ENCODE measurements at regions not wholly inside any gene's neighbourhood (a gene's known extent, or its start where the extent isn't known, plus 50 kb on each side); places are given as distances from the start of the nearest gene placed in this dataset.

DNA sequence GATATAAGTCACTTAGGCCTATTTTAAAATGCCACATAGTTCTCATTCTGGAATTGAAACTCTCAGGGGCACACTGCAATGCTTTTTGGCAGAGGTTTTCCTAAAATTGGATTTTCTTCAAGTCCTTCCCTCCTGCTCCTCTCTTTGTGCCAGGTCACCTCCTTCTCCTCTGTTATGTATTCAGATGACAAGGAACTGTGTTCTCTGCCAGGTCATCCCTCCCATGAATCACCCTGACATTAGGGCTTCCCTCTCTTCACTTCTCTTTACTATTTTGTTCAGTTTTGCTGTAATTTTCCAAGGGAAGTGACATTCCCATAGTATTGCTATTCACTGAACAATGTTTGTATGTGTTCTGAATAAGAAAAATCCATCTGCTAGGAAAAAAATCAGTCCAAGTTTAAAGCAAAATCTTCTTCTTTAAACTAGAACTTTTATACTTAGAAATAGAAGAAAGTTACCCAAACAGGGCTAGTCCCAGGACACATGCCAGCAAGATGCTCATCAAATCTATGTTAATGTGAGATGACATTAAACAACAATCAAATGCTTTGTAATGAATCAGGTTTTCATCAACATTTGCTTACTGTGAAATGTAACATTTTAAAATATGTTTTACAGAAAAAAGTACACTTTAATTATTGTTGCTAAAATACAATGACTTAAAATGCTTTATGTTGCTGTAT is 461.1 kb downstream of the MMUT start:
- DNase-seq (ENCODE audit: low read depth, low spot score): no peak
- no peaks in the 10 kb centered on the region for H3K27me3 ChIP-seq (ENCODE audit: insufficient read depth, insufficient read length)
- no peaks in the 10 kb centered on the region for H3K36me3 ChIP-seq (ENCODE audit: insufficient read depth, insufficient read length, low read length)
- no peak overlapping the region for H3K4me3 ChIP-seq (ENCODE audit: insufficient read length, low read depth)
- H3K9me3 ChIP-seq (ENCODE audit: insufficient read depth, low read length): no peaks in the 10 kb centered on the region
- TF ChIP-seq YY1 (IDR thresholded peaks at IDR 0.05; ENCODE audit: insufficient read depth, insufficient read length) (no peak), ZNF274 (IDR thresholded peaks at IDR 0.05; ENCODE audit: low read depth, low read length) (no peak), SUZ12 (IDR thresholded peaks at IDR 0.05; ENCODE audit: extremely low read depth, insufficient read depth, insufficient read length) (no peak)
- H3K9ac ChIP-seq (ENCODE audit: insufficient read length, low read depth): no peak overlapping the region
- H3K4me1 ChIP-seq (ENCODE audit: insufficient read depth, insufficient read length): no peaks in the 10 kb centered on the region

DNA sequence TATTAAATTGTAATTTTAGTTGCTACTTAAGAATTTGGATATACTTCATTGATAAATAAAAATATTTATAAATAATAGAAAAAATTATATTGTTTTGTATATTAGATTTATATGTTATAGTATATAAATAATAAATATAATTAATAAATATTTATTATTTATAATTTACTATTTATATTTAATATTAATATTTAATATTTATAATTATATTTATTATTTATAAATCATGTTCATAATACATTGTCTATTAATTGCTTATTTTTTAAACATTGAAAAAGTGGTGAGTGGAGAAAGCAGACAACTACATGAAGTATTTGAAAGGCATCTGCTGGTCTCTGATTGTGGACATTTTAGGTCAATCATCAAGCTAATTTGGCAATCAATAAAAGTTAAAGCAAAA is 464.5 kb downstream of the MMUT start:
- DNase-seq (ENCODE audit: low read depth, low spot score): no peak
- Histone ChIP-seq H3K36me3 (ENCODE audit: insufficient read depth, insufficient read length, low read length) (no peaks in the 10 kb centered on the region), H3K27me3 (ENCODE audit: insufficient read depth, insufficient read length) (no peaks in the 10 kb centered on the region), H3K4me3 (ENCODE audit: insufficient read length, low read depth) (no peak overlapping the region), H3K9me3 (ENCODE audit: insufficient read depth, low read length) (no peaks in the 10 kb centered on the region), H3K4me1 (ENCODE audit: insufficient read depth, insufficient read length) (no peaks in the 10 kb centered on the region), H3K9ac (ENCODE audit: insufficient read length, low read depth) (no peak overlapping the region)
- no peak for TF ChIP-seq SUZ12 (IDR thresholded peaks at IDR 0.05; ENCODE audit: extremely low read depth, insufficient read depth, insufficient read length)

DNA sequence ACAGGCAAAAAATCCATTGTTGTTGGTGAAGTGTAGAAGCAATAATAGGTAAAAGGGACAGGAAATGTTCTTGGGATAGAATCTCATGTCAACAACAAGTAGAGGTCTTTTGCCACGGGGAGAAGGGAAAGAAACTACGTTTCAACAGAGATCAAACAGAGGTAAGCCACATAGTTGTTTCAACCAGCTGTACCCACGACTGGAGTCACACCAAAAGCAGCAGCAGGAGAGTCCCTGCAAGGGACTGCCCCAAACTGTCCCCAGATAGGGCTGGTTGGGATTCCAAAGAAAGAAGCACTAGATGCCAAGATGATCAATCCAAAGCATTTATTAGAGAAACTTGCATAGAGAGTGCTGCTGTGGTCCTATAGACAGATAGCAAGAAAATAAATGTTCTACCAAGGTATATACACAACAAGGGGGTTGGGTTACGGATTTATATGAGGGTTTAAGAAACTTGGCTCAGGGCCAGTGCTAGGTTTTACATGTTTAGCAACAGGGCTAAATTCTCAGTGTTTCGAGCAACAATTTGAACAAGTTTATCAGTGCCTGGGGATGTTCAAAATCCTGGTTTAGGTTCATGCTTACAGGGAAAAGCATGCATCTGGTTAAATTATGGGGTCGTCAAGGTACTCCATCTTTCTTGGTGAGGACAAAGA is 466.5 kb downstream of the MMUT start:
- no peak for TF ChIP-seq SUZ12 (IDR thresholded peaks at IDR 0.05; ENCODE audit: extremely low read depth, insufficient read depth, insufficient read length)
- no peak for TF ChIP-seq YY1 (IDR thresholded peaks at IDR 0.05; ENCODE audit: insufficient read depth, insufficient read length)
- no peak for TF ChIP-seq ZNF274 (IDR thresholded peaks at IDR 0.05; ENCODE audit: low read depth, low read length)
- H3K4me3 ChIP-seq (ENCODE audit: insufficient read length, low read depth): no peak overlapping the region
- no peaks in the 10 kb centered on the region for H3K27me3 ChIP-seq (ENCODE audit: insufficient read depth, insufficient read length)
- H3K4me1 ChIP-seq (ENCODE audit: insufficient read depth, insufficient read length): no peaks in the 10 kb centered on the region
- H3K9me3 ChIP-seq (ENCODE audit: insufficient read depth, low read length): no peaks in the 10 kb centered on the region
- H3K9ac ChIP-seq (ENCODE audit: insufficient read length, low read depth): no peak overlapping the region
- no peaks in the 10 kb centered on the region for H3K36me3 ChIP-seq (ENCODE audit: insufficient read depth, insufficient read length, low read length)
- no peak for DNase-seq (ENCODE audit: low read depth, low spot score)

DNA sequence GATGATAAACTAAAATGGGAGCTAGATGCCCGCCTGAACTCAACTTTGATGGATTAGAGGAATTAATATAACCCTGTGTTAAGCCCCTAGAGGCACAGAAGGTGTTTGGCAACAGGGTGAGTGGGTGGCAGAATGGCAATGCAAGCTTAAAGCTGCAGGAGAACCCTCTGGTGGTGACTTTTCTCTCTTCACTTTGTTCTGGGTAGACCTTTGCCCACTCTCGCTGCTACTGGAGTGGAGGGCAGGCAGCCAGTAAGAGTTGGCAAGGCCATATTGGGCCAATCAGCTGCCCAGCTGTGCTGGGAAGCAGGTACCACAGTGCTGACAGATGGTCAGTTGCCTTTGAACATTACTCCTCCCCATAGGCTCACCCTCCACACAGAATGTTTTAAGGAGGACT is 468.2 kb downstream of the MMUT start:
- H3K9ac ChIP-seq (ENCODE audit: insufficient read length, low read depth): no peak overlapping the region
- H3K36me3 ChIP-seq (ENCODE audit: insufficient read depth, insufficient read length, low read length): no peaks in the 10 kb centered on the region
- TF ChIP-seq ZNF274 (IDR thresholded peaks at IDR 0.05; ENCODE audit: low read depth, low read length) (no peak), YY1 (IDR thresholded peaks at IDR 0.05; ENCODE audit: insufficient read depth, insufficient read length) (no peak), SUZ12 (IDR thresholded peaks at IDR 0.05; ENCODE audit: extremely low read depth, insufficient read depth, insufficient read length) (no peak)

DNA sequence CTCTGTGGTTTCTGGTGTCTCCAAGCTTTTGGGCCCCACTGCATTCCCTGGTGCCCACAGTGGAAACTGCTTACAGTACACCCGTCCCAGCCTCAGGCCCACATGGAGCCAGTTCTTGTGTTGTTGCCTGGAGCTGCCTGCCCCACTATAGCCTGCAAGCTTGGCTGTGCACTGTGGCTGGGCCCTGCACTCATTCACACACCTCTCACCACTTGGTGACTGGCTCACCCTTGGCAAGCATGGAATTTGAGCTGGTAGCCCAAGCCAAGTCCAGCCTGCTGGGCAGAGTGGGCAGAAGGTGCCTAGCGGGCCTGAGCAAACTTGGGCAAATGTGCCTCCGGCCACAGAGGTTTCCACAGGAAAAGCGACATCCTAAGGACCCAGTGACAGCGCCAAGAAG is 472.3 kb downstream of the MMUT start:
- Histone ChIP-seq H3K4me3 (ENCODE audit: insufficient read length, low read depth) (no peak overlapping the region), H3K9me3 (ENCODE audit: insufficient read depth, low read length) (no peaks in the 10 kb centered on the region), H3K9ac (ENCODE audit: insufficient read length, low read depth) (no peak overlapping the region)

More for the DNA sequence above, 468.2 kb downstream of the MMUT start:
- no peak for DNase-seq (ENCODE audit: low read depth, low spot score)
- Histone ChIP-seq H3K27me3 (ENCODE audit: insufficient read depth, insufficient read length) (no peaks in the 10 kb centered on the region), H3K9me3 (ENCODE audit: insufficient read depth, low read length) (no peaks in the 10 kb centered on the region), H3K4me3 (ENCODE audit: insufficient read length, low read depth) (no peak overlapping the region), H3K4me1 (ENCODE audit: insufficient read depth, insufficient read length) (no peaks in the 10 kb centered on the region)

DNA sequence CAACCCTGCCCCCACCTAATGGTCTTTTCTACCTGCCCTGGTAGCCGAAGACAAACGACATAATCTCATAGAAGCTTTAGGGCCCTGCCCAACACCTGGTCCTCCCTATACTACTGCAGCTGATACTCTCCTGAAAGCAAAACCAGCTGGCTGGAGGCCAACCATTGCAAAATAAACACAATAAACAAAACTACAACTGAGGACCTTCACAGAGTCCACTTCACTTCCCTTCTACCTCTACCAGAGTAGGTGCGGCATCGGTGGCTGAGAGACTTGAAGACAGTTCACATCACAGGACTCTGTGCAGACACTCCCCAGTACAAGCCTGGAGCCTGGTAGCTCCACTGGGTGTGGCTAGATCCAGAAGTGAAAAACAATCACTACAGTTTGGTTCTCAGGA is 476.2 kb downstream of the MMUT start:
- Histone ChIP-seq H3K36me3 (ENCODE audit: insufficient read depth, insufficient read length, low read length) (no peaks in the 10 kb centered on the region), H3K4me1 (ENCODE audit: insufficient read depth, insufficient read length) (no peaks in the 10 kb centered on the region), H3K27me3 (ENCODE audit: insufficient read depth, insufficient read length) (no peaks in the 10 kb centered on the region), H3K9me3 (ENCODE audit: insufficient read depth, low read length) (peaks cover 3% of the 10 kb centered on the region; the same call in 1 of the 2 replicates), H3K9ac (ENCODE audit: insufficient read length, low read depth) (no peak overlapping the region), H3K4me3 (ENCODE audit: insufficient read length, low read depth) (no peak overlapping the region)
- no peak for DNase-seq (ENCODE audit: low read depth, low spot score)
- TF ChIP-seq SUZ12 (IDR thresholded peaks at IDR 0.05; ENCODE audit: extremely low read depth, insufficient read depth, insufficient read length) (no peak), ZNF274 (IDR thresholded peaks at IDR 0.05; ENCODE audit: low read depth, low read length) (no peak), YY1 (IDR thresholded peaks at IDR 0.05; ENCODE audit: insufficient read depth, insufficient read length) (no peak)

More for the DNA sequence above, 472.3 kb downstream of the MMUT start:
- TF ChIP-seq YY1 (IDR thresholded peaks at IDR 0.05; ENCODE audit: insufficient read depth, insufficient read length) (no peak), SUZ12 (IDR thresholded peaks at IDR 0.05; ENCODE audit: extremely low read depth, insufficient read depth, insufficient read length) (no peak), ZNF274 (IDR thresholded peaks at IDR 0.05; ENCODE audit: low read depth, low read length) (no peak)
- Histone ChIP-seq H3K4me1 (ENCODE audit: insufficient read depth, insufficient read length) (no peaks in the 10 kb centered on the region), H3K36me3 (ENCODE audit: insufficient read depth, insufficient read length, low read length) (no peaks in the 10 kb centered on the region), H3K27me3 (ENCODE audit: insufficient read depth, insufficient read length) (no peaks in the 10 kb centered on the region)
- no peak for DNase-seq (ENCODE audit: low read depth, low spot score)

DNA sequence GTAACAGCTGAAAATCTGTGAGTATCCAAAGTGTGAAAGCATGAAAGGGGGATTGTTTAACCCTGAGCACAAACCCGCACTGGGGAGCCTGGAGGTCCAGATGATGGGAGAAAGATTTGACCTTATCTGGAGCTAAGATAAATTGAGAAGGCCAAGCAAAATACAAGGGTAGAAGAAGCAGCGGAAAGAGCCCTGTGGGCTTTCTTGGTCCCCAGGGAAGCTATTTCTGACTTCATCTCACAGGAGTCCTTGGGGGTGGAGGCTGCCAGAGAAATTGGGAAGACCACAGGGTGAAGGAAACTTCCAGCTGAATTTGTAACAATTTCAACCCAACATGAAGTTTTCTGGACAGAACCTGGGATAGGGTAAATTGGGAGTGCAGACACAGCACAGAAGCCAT is 476.9 kb downstream of the MMUT start:
- Histone ChIP-seq H3K9me3 (ENCODE audit: insufficient read depth, low read length) (peaks cover 3% of the 10 kb centered on the region; the same call in 1 of the 2 replicates), H3K36me3 (ENCODE audit: insufficient read depth, insufficient read length, low read length) (no peaks in the 10 kb centered on the region), H3K4me1 (ENCODE audit: insufficient read depth, insufficient read length) (no peaks in the 10 kb centered on the region), H3K4me3 (ENCODE audit: insufficient read length, low read depth) (no peak overlapping the region), H3K9ac (ENCODE audit: insufficient read length, low read depth) (no peak overlapping the region), H3K27me3 (ENCODE audit: insufficient read depth, insufficient read length) (no peaks in the 10 kb centered on the region)
- no peak for TF ChIP-seq SUZ12 (IDR thresholded peaks at IDR 0.05; ENCODE audit: extremely low read depth, insufficient read depth, insufficient read length)
- TF ChIP-seq ZNF274 (IDR thresholded peaks at IDR 0.05; ENCODE audit: low read depth, low read length): no peak
- no peak for TF ChIP-seq YY1 (IDR thresholded peaks at IDR 0.05; ENCODE audit: insufficient read depth, insufficient read length)
- no peak for DNase-seq (ENCODE audit: low read depth, low spot score)

All from NT2/D1 (cell line).